NCI-H2196 treated with DMSO at 0.1 percent for 48 hours (cell line): ENCODE measurements at regions not wholly inside any gene's neighbourhood (a gene's known extent, or its start where the extent isn't known, plus 50 kb on each side); places are given as distances from the start of the nearest gene placed in this dataset.

Experiments
- DNase-seq: peaks from one replicate; lab custom pipeline; 2025; ENCODE audit not compliant: unreplicated experiment; lab: John Stamatoyannopoulos, UW

DNA sequence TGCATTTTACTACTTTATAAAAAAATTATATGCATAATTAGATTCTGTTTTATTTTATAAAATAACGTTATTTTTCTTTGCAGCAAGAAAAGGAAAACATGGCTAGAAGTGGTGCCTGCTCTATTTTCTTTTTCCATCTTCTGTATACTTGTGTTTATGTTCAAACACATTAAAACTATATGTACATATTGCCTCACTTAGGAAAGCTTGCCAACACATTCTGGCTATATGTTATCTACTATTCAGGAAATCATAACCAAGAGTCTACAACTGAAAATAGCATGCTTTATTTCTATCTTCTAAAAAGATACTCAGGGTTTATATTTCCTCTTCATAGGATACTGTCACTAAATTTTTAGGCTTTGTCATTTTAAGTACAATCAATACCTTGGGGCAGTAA is 90.2 kb upstream of the KCNMB2 start:
- DNase-seq: no peak

DNA sequence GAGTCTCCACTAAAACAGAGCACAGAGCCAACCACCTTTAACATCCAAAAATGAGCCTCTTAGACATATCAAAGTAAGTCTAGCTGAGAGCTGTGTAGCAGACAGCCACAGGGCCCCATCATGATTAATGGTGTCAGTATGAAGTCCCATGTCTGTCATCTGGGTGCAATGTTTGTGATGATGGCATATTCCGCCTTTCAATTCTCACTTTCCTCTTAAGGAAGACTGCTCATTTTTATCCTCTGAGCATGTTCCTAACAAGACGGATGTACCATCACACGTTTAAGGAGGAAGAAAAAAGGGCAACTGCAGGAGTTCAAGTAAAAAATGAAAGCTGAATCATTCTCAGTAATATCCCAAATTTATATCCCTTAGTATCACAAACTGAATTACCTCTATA is 85.8 kb upstream of the KCNMB2 start:
- DNase-seq: no peak

DNA sequence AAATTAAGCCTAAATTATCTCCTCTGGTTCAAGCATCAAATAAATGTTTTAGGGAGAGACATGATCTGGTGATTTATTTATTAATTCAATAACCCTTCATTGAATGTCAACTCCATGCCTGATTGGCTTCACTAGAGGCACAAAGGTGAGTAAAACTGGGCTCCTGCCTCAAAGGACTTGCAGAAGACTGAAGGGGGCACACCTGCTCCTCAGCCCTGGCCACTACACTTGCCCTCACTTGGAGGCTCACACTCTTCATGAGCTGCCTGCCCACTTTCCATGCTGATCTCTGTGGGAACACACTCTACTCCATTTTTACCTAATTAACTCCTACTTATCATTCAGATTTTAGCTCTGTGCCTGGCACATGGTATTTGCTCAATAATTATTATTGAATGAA is 84.4 kb upstream of the KCNMB2 start:
- DNase-seq: no peak

DNA sequence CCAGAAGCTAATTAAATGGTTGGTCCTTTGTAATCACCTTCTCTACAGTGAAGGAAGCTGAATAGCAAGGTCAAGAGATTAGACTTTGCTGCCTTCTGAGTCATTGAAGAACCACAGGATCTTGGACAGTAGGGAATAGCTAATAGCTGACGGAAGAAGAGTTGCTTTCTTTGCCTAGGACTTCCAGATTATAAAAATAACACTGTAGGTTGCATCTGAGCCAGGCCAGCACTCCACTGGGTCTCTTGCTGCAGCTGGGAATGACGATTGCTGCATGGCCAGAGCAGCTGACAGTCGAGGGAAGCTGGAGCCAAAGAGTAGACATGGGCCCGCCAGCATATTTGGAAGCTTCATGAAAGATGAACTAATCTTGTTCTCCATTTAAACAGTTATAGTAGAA is 81.5 kb upstream of the KCNMB2 start:
- DNase-seq: no peak

GRCh38 chr3:178455226-178455625 is 81.0 kb upstream of the KCNMB2 start:
- DNase-seq: no peak

DNA sequence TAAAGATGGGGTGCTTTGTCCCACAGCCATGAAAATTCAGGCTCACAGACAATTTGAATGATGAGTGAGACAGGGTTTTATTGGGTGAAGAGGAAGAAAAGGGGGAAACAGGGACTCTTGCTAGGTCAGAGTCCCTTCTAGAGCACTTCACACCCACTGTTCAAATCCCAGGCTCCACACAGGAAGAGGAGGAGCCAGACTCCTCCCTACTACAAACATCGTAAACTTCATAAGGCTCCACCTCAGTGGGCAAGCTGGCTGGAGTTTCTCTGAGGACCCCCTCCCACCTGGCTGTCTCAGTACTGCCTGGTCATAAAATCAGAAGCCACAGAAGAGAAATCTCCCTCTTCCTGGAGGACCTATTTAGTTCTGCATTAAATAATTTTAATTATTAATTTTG is 80.3 kb upstream of the KCNMB2 start:
- DNase-seq: no peak

DNA sequence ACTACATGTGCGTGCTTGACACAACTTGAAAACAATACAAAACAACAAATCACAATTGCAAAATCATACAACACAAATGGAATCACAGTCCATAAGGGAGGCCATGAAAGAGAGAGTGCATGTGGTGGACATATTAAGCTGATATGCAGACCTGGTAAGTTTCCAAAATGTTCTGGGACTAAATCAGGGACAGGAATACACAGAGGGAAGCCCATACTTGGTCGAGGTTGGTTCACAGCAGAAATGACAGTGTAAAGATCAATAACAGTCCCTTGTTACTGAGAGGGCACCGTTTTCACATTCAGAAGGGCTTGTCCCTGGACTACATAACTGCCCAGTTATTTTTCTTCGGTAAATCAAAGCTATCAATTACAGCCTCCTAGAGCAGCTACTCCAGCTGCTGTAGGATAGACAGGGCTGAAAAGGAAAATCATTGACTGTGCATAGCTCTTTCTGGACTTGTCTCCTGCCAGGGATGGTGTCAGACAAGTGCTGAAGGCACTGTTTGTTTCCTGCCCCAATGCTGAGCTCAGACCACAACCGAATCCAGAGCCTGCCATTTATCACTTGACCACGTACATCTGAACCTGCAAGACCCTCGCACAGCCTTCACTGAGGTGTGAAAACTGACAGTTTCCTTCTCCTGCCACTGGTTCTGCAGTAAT is 79.5 kb upstream of the KCNMB2 start:
- no peak for DNase-seq

DNA sequence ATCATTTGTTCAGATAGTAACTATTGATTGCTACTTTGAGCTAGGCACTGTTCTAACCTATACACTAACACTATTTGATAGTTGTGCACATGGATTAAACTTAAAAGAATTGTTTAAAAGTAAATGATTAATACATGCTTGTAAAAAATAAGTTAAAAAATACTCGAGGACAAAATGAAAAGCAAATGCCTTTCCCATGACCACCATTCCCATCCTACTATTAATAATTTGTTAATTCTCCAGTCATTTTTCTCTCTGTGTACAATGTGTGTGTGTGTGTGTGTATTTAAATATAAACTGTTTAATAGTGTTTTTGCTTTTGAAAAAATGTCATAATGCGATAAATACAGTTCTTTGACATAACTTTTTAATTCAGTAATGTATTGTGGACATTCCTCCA is 78.7 kb upstream of the KCNMB2 start:
- no peak for DNase-seq

DNA sequence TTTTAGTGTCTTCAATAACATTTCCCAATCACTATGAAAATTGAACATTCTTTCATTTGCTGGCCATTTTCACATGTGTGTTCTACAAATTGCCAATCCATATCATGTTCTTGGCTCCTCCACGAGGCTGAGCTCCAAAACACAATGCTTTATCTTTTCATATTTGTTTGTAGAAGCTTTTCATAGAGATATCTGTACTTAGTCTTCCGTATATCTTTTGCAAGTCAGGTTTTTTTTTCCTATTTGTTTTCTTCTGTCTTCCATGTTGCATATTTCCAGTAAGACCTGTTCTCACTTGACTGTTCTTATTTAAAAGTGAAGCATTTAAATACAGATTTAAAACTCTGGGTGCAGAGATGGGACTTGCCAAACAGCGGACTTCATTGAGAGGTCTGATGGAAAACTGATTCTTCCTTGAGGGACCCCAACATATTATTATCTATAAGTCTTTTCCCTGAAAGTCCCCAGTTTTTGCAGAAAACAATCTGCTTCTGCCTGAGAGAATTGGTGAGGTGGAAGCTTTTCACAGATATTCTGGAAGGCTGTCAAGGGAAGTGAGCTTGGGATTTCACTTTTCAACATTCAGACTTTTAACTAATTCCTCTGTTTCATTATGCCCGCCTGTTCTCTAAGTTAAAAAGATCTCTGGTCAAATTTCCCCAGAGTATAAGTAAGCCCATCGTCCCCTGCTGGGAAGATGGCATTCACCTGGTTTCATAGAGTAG is 77.8 kb upstream of the KCNMB2 start:
- DNase-seq: no peak

- DNase-seq: no peak
Observed at GRCh38 chr3:178459038-178459410, 77.2 kb upstream of the KCNMB2 start.

GRCh38 chr3:178465260-178466180 is 70.7 kb upstream of the KCNMB2 start:
- DNase-seq: no peak

DNA sequence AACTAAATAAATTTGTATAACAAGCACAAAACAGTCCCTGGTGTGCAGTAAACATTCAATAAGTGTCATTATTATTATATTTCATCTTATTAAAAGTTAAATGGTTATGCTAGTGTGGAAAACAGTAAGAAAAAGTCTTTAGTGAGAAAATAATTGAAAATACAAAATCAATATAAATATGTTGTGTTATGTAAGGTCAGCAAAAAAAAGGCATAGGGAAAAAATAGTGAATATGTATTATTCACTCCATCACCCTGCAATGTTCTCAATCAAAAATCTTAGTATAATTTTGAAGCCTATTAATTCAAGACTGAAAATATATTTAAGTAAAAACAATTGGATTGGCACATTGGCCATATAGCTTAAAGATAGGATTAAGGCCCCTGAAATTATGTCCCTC is 63.3 kb upstream of the KCNMB2 start:
- no peak for DNase-seq

- DNase-seq: no peak
Observed at GRCh38 chr3:178474526-178474925, 61.7 kb upstream of the KCNMB2 start.

GRCh38 chr3:178475062-178475461 is 61.2 kb upstream of the KCNMB2 start:
- no peak for DNase-seq

- no peak for DNase-seq
Observed at GRCh38 chr3:178476886-178477285, 59.4 kb upstream of the KCNMB2 start.

DNA sequence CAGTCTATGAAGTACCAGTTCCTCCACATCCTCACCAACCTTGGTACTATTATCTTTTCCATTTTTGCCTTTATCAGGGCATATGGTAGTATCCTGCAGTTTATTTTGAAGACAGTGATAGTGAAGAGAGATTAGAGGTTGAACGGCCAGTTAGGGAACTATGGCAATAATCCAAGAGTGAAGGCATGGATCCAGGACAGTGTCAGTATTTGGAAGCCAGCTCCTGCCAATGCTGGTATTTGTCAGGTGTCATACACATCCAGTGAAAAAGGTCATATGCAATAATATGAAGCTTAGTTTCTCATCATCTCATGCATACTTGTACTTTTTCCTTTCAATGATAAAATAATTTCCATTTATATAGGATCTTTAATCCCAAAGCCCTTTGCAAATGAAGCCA is 56.8 kb upstream of the KCNMB2 start:
- DNase-seq: no peak

GRCh38 chr3:178479860-178480259 is 56.4 kb upstream of the KCNMB2 start:
- no peak for DNase-seq

DNA sequence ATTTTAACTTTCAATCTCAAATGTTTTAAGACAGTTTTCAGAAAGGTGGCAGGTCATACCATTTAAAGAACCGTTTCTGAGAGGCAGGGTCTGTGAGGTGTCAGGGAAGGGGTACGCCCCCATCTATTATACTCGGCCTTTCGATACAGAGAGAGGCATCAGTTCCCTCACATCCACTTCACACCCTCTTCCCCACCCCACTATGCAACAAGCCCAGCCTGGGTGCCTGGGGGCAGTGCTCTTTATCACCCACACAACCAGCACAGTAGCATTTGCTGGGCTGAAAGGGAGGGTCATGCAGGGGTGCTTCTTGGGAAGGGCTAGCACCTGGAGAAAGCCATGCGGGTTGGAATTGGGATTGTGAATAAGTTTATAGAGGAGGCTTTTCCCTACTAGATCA is 56.0 kb upstream of the KCNMB2 start:
- DNase-seq: no peak

DNA sequence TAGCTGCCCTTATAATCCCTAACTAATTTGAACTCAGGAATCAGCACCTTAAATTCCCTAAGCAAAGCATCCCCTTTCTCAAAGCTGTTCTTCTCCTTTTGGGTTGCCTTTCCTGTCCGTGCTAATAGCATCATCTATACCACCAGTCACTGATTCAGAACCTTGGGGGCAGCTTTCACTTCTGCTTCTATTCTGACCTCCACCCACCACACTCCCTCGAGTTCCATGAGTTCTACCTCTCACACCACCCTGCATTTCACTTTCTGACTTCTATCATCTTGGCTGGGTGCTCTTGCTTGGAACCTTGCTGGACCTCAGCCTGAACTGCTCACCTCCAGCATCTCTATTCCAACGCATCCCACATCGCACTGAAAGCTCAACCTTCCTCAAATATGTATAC is 55.4 kb upstream of the KCNMB2 start:
- DNase-seq: no peak

DNA sequence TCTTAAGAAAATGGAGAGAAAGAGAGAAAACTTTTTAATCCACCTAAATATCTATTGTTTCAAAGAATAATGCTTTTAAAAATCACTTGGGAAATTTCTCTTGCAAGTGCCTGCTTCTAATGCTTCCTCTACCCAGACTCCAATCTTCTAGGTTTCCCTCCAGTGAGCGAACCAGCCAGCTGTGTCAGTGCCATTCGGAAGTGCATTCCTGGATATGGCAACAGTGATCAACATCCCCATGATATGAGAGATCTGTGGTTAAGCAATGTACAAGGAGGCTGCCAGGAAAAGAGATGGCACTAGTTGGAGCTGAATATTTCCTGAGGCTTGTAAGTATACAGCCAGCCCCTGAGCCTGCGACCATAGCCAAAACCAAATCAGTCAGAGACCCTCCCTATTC is 53.3 kb upstream of the KCNMB2 start:
- no peak for DNase-seq

DNA sequence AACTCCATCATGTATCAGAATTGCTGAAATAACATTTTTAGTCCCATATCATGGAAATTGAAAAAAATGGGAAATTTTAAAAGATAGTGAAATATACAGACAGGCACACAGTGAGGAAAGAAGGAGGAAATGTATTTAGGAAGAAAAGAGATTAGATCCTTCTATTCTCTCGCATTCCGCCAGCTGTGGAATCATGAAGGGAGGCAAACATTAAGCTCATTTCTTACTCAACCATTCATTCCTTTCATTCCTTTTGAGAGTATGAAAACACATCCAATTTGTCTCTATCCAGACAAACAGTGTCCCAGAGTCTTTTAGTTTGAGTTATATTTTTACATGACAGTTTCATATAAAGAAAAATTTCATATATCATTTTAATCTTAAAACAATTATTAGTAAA is 52.5 kb upstream of the KCNMB2 start:
- DNase-seq: no peak

DNA sequence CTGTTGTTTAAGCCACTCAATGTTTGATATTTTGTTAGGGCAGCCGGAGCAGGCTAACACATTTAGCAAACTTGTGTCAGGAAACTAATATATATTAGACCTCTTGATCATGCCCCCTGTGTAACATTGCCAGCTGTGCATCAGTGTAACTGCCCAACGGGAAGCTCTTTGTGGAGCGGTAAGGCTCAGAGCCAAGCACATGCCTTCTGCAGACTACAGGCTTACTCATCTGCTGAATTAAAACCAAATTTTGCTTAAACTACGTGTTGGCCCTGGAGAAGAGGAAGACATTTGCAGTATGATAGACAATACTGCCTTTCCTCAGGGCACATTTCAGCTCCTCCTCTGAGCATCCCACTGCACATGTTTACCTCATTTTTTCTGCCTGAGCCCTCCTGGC is 50.5 kb upstream of the KCNMB2 start:
- DNase-seq: no peak
